GM12874 (cell line): ENCODE measurements at regions not wholly inside any gene's neighbourhood (a gene's known extent, or its start where the extent isn't known, plus 50 kb on each side); places are given as distances from the start of the nearest gene placed in this dataset.

Source experiments
- CTCF ChIP-seq: IDR thresholded peaks from 2 replicates; pipeline ENCODE4 v1.5.1; 2011; ENCODE audit warnings: low read depth, mild to moderate bottlenecking, control low read depth, low read length, moderate library complexity; ENCODE audit not compliant: insufficient read depth

GRCh38 chr1:34270181-34270580 is 93.5 kb downstream of the C1orf94 start:
- TF ChIP-seq CTCF: no peak

GRCh38 chr1:34272152-34272551 is 95.4 kb downstream of the C1orf94 start:
- no peak for TF ChIP-seq CTCF

- TF ChIP-seq CTCF: no peak
Observed at GRCh38 chr1:34275150-34275549, 98.4 kb downstream of the C1orf94 start.

GRCh38 chr1:34276606-34277005 is 99.9 kb downstream of the C1orf94 start:
- TF ChIP-seq CTCF: no peak

GRCh38 chr1:34277150-34277549 is 100.4 kb downstream of the C1orf94 start:
- no peak for TF ChIP-seq CTCF

- TF ChIP-seq CTCF: no peak
Observed at GRCh38 chr1:34278211-34278610, 101.5 kb downstream of the C1orf94 start.

GRCh38 chr1:34279971-34280370 is 103.3 kb downstream of the C1orf94 start:
- no peak for TF ChIP-seq CTCF

GRCh38 chr1:34280509-34280908 is 103.8 kb downstream of the C1orf94 start:
- no peak for TF ChIP-seq CTCF
